Upper lobe of left lung (tissue), 4 donors: ENCODE measurements at regions not wholly inside any gene's neighbourhood (a gene's known extent, or its start where the extent isn't known, plus 50 kb on each side); places are given as distances from the start of the nearest gene placed in this dataset.

Experiments used
- CTCF ChIP-seq, 6 experiments: fragments of 450-650 bp in 4 of 6; fragments of 200-600 bp in 2 of 6; sonication (generic) in 2 of 6; IDR thresholded peaks; one replicate each; pipeline ENCODE4 v1.5.1; 2016 to 2019; ENCODE audit warnings: antibody characterized with exemption in 6 of 6
- EP300 ChIP-seq, 4 donors: sonication (generic); formaldehyde crosslinking; IDR thresholded peaks; one replicate each; pipeline ENCODE4 v1.5.1; 2017; ENCODE audit warnings: antibody characterized with exemption in 4 of 4, control low read depth in 2 of 4
- POLR2A ChIP-seq, 4 donors: fragments of 450-650 bp; IDR thresholded peaks; one replicate each; pipeline ENCODE4 v1.5.1; 2016 to 2017; ENCODE audit warnings: antibody characterized with exemption in 4 of 4, mild to moderate bottlenecking in 2 of 4
- POLR2AphosphoS5 ChIP-seq, 2 donors: sonication (generic); formaldehyde crosslinking; IDR thresholded peaks; one replicate each; pipeline ENCODE4 v1.5.1; 2017; ENCODE audit warnings: antibody characterized with exemption in 2 of 2

GRCh38 chr3:75048650-75049049 lies 434.2 kb upstream of the CNTN3 start:
- TF ChIP-seq CTCF (IDR thresholded peaks at IDR 0.05) (no peak), POLR2A (IDR thresholded peaks at IDR 0.05) (no peak), EP300 (IDR thresholded peaks at IDR 0.05) (no peak), POLR2AphosphoS5 (IDR thresholded peaks at IDR 0.05) (no peak)
